ENCODE measurements at regions not wholly inside any gene's neighbourhood (a gene's known extent, or its start where the extent isn't known, plus 50 kb on each side); places are given as distances from the start of the nearest gene placed in this dataset.
"Not testable (repeated sequence)": the region's sequence is repeated elsewhere in the genome, so short reads cannot be mapped to it uniquely, and the experiment has no call there.

DNA sequence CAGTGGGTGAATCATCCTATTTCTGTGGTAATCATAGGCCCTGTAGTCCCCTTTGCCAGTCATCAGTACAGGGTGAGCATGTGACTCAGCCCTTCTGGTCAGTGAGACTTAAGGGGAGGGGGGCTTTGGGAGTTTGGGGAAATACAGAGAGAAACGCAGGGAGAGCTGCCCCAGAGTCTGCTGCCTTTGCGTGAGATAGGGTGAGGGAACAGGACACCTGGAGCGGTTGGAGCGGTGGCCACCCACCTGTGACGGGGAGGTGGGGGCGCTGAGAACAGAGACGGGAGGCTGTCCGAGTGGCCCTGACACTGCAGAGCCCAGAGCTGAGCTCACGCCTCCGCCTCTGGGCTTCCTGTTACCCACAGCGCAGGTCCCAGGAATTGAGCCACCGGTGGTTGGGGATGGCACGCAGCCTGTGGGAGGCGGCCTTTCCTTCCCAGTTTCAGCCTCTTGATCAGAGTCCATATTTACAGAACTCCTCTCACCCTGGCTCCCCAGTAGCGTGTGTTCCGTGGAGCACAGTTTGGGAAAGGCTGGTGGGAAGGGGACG, 92.0 kb upstream of the ERCC6L2 start:
- DNase-seq, result no peak

DNA sequence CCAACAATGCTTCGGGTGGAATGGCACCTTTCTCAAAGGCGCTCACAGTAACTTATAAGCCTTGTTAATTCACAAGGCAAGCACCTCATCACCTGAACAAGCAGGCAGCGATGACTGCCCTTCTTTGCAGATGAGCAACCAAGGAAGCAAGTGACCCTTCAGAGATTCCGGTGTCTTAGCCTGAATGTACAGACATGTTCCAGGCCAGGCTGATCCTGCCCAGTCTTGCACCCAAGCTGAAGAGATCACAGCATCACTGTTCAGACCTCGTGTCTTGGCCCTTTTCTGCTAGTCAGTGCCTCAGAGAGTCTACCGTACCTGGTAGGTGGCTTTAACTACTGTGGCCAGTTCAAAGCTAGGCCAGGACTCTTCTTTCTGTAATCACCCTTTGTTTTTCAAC, 94.7 kb upstream of the ERCC6L2 start:
- no peak for DNase-seq

DNA sequence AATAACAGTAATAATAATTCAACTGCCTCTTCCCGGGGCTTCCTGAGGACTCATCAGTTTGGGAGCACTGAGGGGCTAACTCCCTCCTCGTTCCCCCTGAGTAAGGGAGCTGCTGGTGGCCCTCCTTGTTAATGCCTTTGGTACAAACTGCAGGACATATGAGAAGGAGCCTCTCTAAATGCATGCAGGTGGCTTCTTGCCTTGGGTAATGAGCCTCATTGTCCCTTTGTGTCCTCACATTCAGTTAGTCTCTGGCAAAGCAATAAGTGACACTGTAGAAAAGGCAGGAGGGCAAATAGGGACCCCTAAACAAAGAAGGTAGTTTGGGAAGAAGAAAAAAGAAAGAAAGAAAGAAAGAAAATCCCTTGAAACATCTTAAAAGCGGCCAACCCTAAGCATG, 95.4 kb upstream of the ERCC6L2 start:
- no peak for DNase-seq

DNA sequence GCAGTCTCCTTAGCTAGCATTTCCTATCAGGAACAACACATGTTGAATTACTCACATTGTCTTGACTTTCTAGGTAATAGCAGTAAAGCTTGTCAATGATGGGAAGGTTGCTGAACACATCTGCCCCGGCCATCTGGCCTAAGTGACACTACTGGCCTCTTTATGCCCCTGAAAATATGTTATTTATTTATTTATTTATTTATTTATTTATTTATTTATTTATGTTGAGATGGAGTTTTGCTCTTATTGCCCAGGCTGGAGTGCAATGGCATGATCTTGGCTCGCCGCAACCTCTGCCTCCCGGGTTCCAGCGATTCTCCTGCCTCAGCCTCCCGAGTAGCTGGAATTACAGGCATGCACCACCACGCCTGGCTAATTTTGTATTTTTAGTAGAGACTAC, 95.9 kb upstream of the ERCC6L2 start:
- DNase-seq, result not testable (repeated sequence)

DNA sequence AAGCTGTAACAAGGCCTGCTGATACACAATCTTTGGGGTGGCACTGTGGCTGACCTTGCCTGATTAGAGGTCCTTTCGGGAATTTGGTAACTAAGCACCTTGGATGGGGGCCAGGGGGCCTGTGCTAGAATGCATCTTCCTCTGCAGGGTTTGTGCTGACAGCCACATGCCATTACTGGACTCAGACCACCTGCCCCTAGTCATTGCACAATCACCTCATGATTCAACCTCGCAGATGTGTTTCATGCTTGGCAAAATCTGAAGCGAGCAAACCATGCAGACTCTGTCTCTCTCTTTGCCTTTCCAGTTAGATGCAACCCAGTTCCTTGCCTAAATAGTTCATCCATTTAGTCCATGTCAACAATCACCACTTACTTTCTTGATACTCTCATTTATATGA, 96.5 kb upstream of the ERCC6L2 start:
- DNase-seq, result no peak

DNA sequence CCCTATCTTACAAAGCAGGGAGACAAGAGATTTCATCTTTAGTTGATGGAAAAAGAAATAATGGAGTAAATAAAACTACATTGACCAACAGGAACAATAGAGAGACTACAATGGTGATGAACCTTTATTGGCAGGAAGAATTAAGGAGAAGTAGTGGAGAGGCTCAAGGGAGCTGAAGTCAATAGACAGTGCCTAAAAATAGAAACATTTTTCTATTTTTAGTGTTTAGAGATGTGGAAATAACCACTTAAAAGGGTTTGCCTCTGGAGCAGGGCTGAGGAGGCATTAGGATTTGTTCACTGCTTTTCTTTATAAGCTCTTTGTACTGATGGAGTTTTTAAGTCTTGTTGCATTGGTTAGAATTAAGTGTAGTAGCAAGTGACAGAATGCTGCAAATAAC, 98.4 kb upstream of the ERCC6L2 start:
- DNase-seq, result no peak

DNA sequence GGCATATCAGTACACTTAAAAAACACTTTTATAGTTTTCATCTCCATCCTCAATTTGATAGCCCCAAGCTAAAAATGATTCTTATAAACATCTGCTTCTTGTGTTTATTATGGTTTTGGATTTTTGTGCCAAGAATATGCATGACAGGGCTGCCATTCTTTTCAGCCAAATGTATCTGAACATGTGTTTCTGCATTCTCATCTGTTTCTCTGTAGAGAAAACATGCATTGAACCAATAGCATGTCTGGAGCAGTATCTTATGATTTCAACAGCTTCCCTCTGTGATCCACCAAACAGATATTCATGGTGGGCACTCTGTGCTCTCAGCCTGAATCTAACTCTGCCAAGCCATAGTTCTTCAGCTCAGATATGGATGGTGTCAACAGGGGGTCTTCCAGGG, 99.3 kb upstream of the ERCC6L2 start:
- no peak for DNase-seq

DNA sequence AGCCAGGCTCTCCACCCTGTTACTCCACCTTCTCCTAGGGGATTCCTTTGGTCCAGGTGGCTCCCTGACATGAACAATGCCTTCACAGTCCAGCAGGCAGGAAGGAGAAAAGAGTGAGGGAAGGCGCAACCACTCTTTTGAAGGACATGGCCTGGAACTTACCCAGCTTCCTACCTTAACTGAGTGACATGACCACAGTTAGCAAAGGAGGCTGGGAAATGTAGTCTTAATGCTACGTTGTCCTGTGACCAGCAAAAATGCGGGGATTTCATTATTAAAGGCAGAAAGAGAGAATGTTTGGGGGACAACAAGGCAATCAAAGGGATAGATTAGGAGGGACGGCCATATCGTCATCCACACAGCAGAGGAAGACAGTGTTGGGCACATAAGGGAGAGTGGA, 100.3 kb upstream of the ERCC6L2 start:
- DNase-seq, result no peak

DNA sequence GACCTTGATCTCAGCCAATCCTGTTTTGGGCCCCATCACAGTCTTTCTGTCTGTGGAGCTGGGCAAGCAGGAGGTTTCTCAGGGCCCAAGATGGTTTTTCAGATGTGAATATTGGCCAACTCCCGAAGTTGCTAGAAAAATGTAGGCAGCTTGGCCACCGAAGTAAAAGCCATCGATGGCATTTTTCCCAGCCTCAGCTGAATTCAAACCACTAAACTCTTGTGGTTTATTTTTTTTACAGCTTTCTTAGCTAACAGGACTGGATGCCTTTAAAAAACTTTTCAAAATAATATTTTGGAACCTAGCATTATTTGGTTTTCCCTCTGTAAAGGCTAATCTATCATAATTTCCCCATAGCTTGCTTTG, 102.5 kb upstream of the ERCC6L2 start:
- no peak for DNase-seq

DNA sequence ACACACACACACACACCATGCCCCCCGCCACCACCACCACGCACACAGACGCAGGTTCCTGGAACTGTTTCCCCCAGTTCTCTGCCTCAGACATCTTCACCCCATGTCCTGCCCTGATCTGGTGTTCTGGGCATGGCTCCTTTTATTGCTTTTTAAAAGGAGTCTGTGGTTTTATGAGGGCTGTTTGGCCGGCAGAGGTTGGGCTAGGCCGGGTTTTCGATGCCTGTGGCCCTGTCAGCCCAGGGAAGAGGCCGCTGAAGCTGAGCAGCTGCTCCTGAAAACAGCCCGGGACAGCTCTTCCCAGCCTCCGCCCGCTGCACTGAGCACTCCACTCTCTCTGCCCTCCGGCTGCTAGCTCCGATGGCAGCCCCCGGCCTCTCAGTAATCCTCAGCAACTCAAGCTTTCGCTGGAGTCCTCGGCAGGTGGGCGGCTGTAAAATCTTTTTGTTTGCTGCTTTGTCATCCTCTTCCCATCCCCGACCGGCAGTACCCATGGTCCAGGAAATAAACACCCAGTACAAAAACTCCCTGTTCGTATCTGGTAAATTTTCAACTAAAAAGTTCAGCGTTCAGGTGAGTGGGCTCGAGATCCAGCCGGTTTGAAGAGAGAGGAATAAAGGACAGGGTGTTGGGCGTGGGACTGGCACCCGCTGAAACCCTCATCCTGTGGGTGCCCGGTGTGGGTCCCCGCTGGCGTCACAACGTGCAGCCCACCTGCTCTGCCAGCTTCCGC, 103.0 kb upstream of the ERCC6L2 start:
- no peak for DNase-seq

DNA sequence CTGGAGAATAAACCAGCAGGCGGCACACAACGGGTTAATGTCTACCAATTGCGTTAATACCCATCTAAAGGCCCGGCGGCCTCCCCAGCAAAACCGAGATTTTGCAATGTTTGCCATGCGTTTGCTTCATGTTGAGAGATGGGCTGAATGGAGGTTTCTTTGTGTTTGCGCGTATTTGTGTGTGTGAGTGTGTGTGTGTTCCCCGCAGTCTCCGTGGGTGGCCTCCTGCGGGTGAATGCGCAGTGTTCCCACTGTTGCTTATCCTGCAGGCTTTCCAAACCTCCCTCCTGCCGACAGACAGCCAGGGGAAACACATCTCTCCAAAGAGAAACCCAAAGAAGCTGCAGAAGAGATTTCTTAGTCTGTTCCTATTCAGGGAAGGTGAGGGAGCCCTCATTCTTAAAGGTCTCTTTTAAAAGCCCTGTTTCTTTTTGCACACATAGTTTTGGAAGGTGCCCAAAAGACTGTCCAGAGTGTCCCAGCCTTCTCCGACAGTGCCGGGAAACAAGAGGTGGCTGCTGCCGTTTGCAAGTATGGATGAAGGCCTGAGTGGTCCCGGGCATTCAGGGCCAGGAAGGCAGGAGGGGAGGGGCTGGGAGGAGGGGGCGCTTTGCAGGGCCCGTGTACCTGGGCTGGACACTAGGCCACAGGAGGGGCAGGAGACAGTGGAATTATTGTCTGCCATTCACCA, 103.8 kb upstream of the ERCC6L2 start:
- DNase-seq, result no peak

DNA sequence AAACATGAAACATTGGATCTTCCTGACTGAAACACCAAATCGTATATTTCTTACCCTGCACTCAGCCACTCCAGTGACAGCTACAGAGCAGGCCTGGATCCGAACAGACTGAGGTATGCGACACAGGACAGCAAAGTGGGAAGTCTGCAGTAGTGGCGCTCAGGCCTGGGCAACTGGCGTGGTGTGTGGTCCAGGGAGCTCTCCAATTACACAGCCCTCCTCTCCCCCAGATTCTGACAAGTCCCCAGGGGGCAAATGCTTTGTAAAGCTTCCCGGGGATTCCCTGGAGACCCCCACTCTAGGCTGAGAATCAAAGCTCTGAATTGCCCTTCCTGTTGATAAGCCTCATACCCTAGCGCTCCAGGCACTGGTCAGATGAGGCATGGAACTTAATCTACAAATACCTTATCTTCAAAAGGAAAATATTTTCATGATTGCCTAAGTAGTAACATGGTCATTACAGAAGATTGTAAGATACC, 104.8 kb upstream of the ERCC6L2 start:
- no peak for DNase-seq

DNA sequence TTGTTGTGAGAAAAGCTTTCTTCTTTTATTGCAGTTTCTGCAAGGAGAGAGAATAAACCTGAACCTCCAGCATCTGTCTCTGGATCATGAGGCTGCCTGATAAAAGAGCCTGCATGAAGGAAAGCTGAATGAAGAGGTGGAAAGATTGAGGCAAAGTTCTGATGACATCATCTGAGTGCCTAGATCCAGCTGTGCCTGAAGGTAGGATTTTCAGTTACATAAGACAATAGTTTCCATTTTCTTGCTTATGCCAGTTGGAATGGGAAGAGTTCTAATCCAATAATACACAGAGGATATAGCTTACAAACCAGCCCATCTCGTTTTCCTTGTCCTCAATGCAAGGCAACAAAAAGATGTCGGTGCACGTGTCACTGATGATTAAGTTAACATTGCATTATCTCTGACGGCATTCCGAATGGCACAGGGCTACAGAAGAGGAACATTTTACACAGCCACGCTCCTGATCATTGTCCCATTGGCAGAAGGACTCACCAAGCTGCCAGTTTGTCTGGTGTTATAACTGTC, 105.5 kb upstream of the ERCC6L2 start:
- DNase-seq, result no peak

DNA sequence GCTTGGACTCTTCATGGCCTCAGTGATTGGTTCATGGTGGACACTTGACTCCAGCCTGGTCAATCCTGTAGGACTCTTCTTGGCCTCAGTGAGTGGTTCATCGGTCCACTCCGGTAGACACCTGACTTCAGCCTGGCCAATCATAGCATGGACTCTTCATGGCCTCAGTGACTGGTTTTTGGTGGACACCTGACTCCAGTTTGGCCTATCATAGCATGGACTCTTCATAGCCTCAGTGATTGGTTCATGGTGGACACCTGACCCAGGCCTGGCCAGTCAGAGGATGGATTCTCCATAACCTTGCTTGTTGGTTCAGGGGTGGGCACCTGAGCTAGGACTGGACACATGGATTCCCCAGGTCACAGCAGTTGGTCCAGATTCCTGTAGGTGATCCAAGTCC, 106.0 kb upstream of the ERCC6L2 start:
- DNase-seq, result no peak

DNA sequence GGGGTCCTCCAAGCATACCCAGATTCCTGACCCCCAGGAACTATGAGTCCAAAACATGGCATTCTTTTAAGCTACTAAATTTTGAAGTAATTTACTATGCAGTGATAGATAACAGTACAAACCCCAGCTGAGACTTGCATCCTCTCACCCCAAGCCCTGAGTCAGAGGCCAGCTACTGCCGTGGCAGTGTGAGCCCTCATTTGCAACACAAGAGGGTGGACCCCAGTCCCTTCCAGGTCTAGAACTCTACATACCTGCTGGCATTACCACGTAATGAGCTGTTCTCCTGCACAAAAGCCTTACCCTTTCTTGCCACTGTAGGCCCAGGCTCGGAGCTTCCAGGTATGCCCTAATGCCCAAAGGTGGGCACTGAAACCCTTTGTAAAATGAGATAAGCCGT, 108.6 kb upstream of the ERCC6L2 start:
- no peak for DNase-seq

DNA sequence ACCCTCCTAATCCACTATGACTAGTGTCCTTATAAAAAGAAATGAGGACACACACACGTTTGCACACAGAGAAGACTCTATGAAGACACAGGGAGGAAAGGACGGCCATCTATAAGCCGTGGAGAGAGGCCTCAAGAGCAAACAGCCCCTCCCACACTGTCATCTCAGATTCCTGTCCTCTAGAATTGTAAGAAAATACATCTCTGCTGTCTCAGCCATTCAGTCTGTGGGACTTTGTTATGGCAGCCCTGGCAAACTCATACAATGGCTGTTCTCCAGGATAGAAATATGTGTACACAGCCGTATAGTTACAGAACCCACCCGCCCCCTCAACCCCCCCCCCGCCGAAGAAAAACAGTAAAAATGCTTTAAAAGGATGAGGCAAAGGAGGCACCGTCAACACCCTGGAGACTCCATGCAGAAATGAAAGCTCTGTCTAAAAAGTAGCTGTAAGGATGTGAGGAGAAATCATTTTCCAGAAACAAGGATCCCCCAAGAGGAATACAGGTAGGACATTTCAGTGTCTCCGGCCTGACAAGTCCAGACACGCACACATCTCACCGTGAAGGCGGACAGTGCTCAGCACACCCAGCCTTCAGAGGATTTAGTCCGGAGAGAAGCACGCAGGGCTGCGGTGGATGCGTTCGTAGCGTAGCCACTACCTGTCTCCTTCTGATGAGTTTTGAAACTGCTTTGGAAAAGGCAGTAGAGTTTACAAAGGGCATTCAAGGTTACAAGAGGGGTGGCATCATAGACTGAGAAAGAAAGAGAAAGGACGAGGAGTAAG, 110.8 kb upstream of the ERCC6L2 start:
- no peak for DNase-seq

DNA sequence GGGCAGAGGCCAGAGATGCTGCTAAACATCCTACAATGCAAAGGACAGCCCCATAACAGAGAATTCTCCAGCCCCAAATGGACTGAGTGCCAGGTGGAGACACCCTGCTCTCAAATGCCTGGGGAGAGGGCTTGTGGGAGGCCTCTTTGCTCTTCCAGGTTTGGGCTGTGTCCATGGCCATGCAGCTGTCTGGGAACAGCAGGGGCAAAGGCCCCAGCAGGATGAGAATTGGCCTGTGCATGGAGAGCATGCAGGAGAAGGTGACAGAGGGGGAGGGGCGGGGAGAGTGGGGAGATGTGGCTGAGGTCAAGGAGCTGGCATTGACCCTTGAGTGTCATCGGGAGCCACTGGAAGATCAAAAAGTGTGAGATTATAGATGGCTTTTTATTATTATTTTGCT, 111.5 kb upstream of the ERCC6L2 start:
- DNase-seq, result no peak

DNA sequence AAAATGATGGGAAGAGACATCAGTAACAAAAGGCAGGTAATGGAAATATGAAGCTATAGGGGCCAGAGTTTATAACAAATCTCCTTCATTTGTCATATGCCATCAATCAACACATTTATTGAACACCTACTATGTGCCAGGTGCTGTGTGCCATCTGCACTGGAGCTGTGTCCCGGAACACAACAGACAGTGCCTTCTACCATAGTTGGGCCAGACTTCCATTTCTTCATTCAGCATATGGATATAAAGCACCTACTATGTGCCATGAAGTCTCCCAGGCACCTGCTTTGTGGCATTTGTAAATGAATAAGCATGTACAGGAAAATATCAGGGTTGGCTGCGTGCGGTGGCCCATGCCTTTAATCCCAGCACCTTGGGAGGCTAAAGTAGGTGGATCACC, 112.5 kb upstream of the ERCC6L2 start:
- DNase-seq, result no peak

DNA sequence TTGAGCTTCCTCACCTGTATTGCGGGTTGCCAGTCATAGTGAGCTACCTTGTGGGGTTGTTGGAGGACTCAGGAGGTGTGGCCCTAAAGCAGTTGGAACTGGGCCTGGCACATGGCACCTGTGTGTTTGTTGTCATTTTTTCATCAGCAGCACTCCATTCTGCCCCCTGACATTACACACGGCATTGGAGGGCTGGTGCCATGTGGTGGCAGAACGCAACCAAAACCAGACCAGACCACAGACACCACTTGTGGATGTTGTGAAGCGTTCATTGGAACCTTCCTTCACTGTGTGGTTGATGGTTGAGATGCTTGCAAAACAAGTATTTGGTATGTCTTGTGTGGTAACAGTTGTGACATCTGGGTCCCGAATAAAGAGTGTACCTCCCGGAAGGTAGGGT, 113.2 kb upstream of the ERCC6L2 start:
- no peak for DNase-seq

DNA sequence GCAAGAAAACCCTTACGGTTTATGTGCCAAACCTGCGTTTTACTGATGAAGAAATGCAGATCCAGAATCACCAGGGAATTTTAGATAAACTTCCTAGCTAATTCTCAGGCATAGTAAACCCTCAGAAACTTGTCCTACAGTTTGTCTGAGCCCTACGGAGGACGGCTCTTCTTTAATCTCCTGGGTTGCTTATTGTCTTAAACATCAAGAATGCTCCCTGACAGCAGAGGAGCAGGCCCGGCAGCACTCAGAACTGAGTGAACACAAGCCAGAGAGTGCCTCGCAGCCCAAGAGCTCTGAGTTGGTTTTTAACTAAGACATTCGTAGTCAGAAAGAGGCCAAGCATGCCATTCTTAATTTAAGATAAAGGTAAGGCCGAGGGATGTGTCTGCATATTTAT, 114.7 kb upstream of the ERCC6L2 start:
- DNase-seq, result no peak

DNA sequence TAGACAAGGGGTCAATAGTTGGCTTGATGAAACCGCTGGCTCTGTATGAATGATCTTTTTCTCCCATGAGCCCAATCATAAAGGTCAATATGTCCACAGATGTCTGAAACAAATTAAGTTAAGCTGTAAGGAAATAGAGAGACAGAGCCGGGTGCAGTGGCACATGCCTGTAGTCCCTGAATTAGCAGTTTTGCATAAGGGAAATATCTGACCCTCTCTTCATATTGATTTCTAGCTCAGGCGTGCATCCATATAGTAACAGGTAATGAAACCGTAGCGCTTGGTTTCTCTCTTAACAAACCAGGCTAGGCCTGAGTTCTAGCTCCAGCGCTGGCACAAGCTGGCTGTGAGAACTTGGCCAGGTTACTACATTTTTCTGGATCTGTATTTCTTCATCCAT, 118.1 kb upstream of the ERCC6L2 start:
- DNase-seq, result no peak

DNA sequence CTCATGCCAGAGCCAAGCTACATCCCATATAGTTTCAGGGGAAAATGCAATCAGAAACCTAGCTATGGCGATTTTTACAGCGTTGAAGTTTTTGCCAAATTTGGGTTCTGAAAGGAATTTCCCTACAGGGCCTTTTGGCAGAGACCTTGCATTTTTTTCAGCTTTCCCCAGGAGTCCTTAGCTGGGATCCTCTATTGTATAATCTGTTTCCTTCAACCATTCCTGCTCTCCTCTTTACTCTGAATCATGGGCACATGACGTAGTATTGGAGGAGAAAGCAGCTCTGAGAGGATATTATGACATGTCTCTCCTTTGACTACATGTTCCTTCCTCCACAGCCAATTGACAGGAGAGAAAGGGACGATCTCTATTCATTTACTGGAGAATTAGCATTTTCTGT, 118.5 kb upstream of the ERCC6L2 start:
- no peak for DNase-seq

DNA sequence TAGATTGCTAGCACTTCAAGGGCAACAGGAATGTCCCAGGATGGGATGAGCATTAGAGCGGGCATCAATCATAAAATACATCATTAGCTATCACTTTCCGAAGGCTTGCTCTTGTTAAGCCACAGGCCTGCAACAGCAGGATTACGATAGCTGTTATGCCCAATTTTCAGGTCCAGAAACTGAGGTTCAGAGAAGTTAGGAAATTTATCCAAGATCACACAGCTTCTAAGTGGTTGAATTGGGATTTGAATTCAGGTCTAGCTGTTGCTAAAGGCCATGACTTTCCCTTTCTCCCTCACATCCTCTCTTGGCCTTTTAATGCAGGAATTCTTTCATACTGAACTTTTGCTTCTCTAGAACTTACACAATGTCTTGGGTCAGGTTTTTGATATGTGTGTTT, 119.4 kb upstream of the ERCC6L2 start:
- no peak for DNase-seq

DNA sequence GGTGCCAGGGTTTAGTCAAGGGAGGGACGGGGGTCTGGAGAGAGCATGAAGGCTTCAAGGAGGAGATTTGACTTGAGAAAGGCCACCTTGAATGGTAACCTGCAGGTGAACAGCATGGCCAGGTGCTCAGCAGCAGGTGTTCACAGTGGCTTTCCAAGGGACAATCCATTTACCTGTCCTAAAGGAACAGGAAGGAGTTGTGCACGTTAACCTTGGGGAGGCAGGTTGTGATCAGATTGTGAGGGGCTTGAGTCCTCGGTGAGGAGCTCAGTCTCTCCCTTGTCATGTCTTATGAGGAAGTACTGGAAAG, 120.1 kb upstream of the ERCC6L2 start:
- DNase-seq, result no peak
